ENCODE measurements at regions not wholly inside any gene's neighbourhood (a gene's known extent, or its start where the extent isn't known, plus 50 kb on each side); places are given as distances from the start of the nearest gene placed in this dataset.

GRCh38 chr1:30403726-30404125, 319.7 kb downstream of the MATN1 start:
- intact Hi-C loops (cut with DNase I, micrococcal nuclease) = no loop called here
- Histone ChIP-seq H3K36me3 (ENCODE audit: low read depth) (no peaks in the 10 kb centered on the region), H3K4me1 (ENCODE audit: low read depth) (no peaks in the 10 kb centered on the region), H3K4me3 (no peak overlapping the region), H3K9me3 (no peaks in the 10 kb centered on the region)
- ATAC-seq = no peak
- DNase-seq = no peak
- no peak for TF ChIP-seq CTCF (IDR thresholded peaks at IDR 0.05)

- H3K4me1 ChIP-seq (ENCODE audit: low read depth) = no peaks in the 10 kb centered on the region
- no peaks in the 10 kb centered on the region for H3K9me3 ChIP-seq
- intact Hi-C loops (cut with DNase I, micrococcal nuclease) = no loop called here
- no peak for DNase-seq
- H3K36me3 ChIP-seq (ENCODE audit: low read depth) = no peaks in the 10 kb centered on the region
- H3K4me3 ChIP-seq = no peak overlapping the region
- no peak for ATAC-seq
- TF ChIP-seq CTCF (IDR thresholded peaks at IDR 0.05) = no peak
Measured at GRCh38 chr1:30403061-30403645, 320.2 kb downstream of the MATN1 start.

GRCh38 chr1:30402031-30402430, 321.4 kb downstream of the MATN1 start:
- Histone ChIP-seq H3K4me3 (no peak overlapping the region), H3K4me1 (ENCODE audit: low read depth) (no peaks in the 10 kb centered on the region), H3K9me3 (no peaks in the 10 kb centered on the region), H3K36me3 (ENCODE audit: low read depth) (no peaks in the 10 kb centered on the region)
- no peak for TF ChIP-seq CTCF (IDR thresholded peaks at IDR 0.05)
- intact Hi-C loops (cut with DNase I, micrococcal nuclease) = no loop called here
- ATAC-seq = no peak
- DNase-seq = no peak

- no peaks in the 10 kb centered on the region for H3K4me1 ChIP-seq (ENCODE audit: low read depth)
- no peak for ATAC-seq
- no peaks in the 10 kb centered on the region for H3K9me3 ChIP-seq
- no peak for DNase-seq
- TF ChIP-seq CTCF (IDR thresholded peaks at IDR 0.05) = no peak
- intact Hi-C loops (cut with DNase I, micrococcal nuclease) = no loop called here
- H3K4me3 ChIP-seq = no peak overlapping the region
- no peaks in the 10 kb centered on the region for H3K36me3 ChIP-seq (ENCODE audit: low read depth)
Measured at GRCh38 chr1:30400507-30400906, 322.9 kb downstream of the MATN1 start.

GRCh38 chr1:30399026-30399425, 324.4 kb downstream of the MATN1 start:
- no peak overlapping the region for H3K4me3 ChIP-seq
- no peaks in the 10 kb centered on the region for H3K36me3 ChIP-seq (ENCODE audit: low read depth)
- ATAC-seq (no peak), DNase-seq (no peak)
- intact Hi-C loops (cut with DNase I, micrococcal nuclease) = no loop called here
- H3K4me1 ChIP-seq (ENCODE audit: low read depth) = no peaks in the 10 kb centered on the region
- H3K9me3 ChIP-seq = no peaks in the 10 kb centered on the region
- no peak for TF ChIP-seq CTCF (IDR thresholded peaks at IDR 0.05)

- H3K9me3 ChIP-seq = no peaks in the 10 kb centered on the region
- intact Hi-C loops (cut with DNase I, micrococcal nuclease) = no loop called here
- DNase-seq = no peak
- TF ChIP-seq CTCF (IDR thresholded peaks at IDR 0.05) = no peak
- ATAC-seq = no peak
- no peak overlapping the region for H3K4me3 ChIP-seq
- no peaks in the 10 kb centered on the region for H3K36me3 ChIP-seq (ENCODE audit: low read depth)
- H3K4me1 ChIP-seq (ENCODE audit: low read depth) = no peaks in the 10 kb centered on the region
Measured at GRCh38 chr1:30397576-30397975, 325.8 kb downstream of the MATN1 start.

Data from mucosa of descending colon (tissue), 3 donors.